ENCODE measurements at regions not wholly inside any gene's neighbourhood (a gene's known extent, or its start where the extent isn't known, plus 50 kb on each side); places are given as distances from the start of the nearest gene placed in this dataset.

- DNase-seq: no peak
Measured at GRCh38 chr16:80171746-80172145, 369.0 kb upstream of the DYNLRB2 start.

- DNase-seq: no peak
Measured at GRCh38 chr16:80171199-80171598, 369.6 kb upstream of the DYNLRB2 start.

GRCh38 chr16:80167657-80168390 is 373.0 kb upstream of the DYNLRB2 start:
- DNase-seq: peak; percentile 95

GRCh38 chr16:80166082-80166481 is 374.7 kb upstream of the DYNLRB2 start:
- DNase-seq: no peak

GRCh38 chr16:80164966-80165550 is 375.7 kb upstream of the DYNLRB2 start:
- DNase-seq: peak; percentile 32

- DNase-seq: no peak
Measured at GRCh38 chr16:80163339-80163738, 377.5 kb upstream of the DYNLRB2 start.

GRCh38 chr16:80161799-80162739 is 378.7 kb upstream of the DYNLRB2 start:
- DNase-seq: no peak

GRCh38 chr16:80158766-80159165 is 382.0 kb upstream of the DYNLRB2 start:
- DNase-seq: no peak

GRCh38 chr16:80151722-80152111 is 389.1 kb upstream of the DYNLRB2 start:
- no peak for DNase-seq

- DNase-seq: no peak
Measured at GRCh38 chr16:80150978-80151721, 389.6 kb upstream of the DYNLRB2 start.

- no peak for DNase-seq
Measured at GRCh38 chr16:80148826-80149225, 392.0 kb upstream of the DYNLRB2 start.

- DNase-seq: no peak
Measured at GRCh38 chr16:80147026-80147655, 393.7 kb upstream of the DYNLRB2 start.

GRCh38 chr16:80144191-80144590 is 396.6 kb upstream of the DYNLRB2 start:
- no peak for DNase-seq

- DNase-seq: no peak
Measured at GRCh38 chr16:80142940-80143339, 397.9 kb upstream of the DYNLRB2 start.

- no peak for DNase-seq
Measured at GRCh38 chr16:80142281-80142680, 398.5 kb upstream of the DYNLRB2 start.

- no peak for DNase-seq
Measured at GRCh38 chr16:80129791-80130190, 411.0 kb upstream of the DYNLRB2 start.

- no peak for DNase-seq
Measured at GRCh38 chr16:80125677-80126076, 415.1 kb upstream of the DYNLRB2 start.

- no peak for DNase-seq
Measured at GRCh38 chr16:80123189-80123588, 417.6 kb upstream of the DYNLRB2 start.

- DNase-seq: no peak
Measured at GRCh38 chr16:80122115-80122514, 418.7 kb upstream of the DYNLRB2 start.

GRCh38 chr16:80121522-80121909 is 419.3 kb upstream of the DYNLRB2 start:
- no peak for DNase-seq

- DNase-seq: no peak
Measured at GRCh38 chr16:80120899-80121521, 419.8 kb upstream of the DYNLRB2 start.

- no peak for DNase-seq
Measured at GRCh38 chr16:80117556-80118130, 423.1 kb upstream of the DYNLRB2 start.
